ENCODE measurements at regions not wholly inside any gene's neighbourhood (a gene's known extent, or its start where the extent isn't known, plus 50 kb on each side); places are given as distances from the start of the nearest gene placed in this dataset.

DNA sequence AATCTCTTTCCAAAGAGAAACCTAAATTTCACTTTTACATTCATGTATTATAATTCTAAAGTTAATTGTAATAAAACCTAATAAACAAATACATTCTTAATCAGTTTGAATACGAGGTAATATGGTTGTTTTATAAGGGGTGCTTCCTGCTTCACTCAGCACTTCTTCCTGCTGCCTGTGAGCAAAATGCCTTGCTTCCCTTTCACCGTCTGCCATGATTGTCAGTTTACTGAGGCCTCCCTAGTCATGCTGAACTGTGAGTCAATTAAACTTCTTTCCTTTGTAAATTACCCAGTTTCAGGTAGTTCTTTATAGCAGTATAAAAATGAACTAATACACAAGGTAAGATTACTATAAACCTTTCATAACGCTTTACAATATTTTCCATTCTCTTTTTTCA is 491.1 kb upstream of the LRRC7 start:
- H3F3A ChIP-seq (ENCODE audit: insufficient read depth, low read length) = no peaks in the 10 kb centered on the region
- no peak overlapping the region for H3K9ac ChIP-seq (ENCODE audit: low read length)
- H3K4me3 ChIP-seq (ENCODE audit: low read length) = no peak overlapping the region
- H2AFZ ChIP-seq (ENCODE audit: low read length) = no peak overlapping the region
- no peak for DNase-seq
- H4K20me1 ChIP-seq (ENCODE audit: insufficient read depth, low read length) = no peaks in the 10 kb centered on the region
- no peaks in the 10 kb centered on the region for H3K9me3 ChIP-seq (replicated peaks; ENCODE audit: insufficient read depth, low read length)
- TF ChIP-seq, protein P1, sequence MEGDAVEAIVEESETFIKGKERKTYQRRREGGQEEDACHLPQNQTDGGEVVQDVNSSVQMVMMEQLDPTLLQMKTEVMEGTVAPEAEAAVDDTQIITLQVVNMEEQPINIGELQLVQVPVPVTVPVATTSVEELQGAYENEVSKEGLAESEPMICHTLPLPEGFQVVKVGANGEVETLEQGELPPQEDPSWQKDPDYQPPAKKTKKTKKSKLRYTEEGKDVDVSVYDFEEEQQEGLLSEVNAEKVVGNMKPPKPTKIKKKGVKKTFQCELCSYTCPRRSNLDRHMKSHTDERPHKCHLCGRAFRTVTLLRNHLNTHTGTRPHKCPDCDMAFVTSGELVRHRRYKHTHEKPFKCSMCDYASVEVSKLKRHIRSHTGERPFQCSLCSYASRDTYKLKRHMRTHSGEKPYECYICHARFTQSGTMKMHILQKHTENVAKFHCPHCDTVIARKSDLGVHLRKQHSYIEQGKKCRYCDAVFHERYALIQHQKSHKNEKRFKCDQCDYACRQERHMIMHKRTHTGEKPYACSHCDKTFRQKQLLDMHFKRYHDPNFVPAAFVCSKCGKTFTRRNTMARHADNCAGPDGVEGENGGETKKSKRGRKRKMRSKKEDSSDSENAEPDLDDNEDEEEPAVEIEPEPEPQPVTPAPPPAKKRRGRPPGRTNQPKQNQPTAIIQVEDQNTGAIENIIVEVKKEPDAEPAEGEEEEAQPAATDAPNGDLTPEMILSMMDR (IDR thresholded peaks at IDR 0.05; ENCODE audit: low read length) = no peak
- no peak for TF ChIP-seq EZH2phosphoT487 (IDR thresholded peaks at IDR 0.05; ENCODE audit: low read length)
- TF ChIP-seq EZH2 (optimal IDR thresholded peaks at IDR 0.05; ENCODE audit: low read depth, low read length) = no peak
- no peaks in the 10 kb centered on the region for H3K4me1 ChIP-seq (ENCODE audit: low read length)
- H3K27me3 ChIP-seq (replicated peaks; ENCODE audit: insufficient read depth, low read length) = no peaks in the 10 kb centered on the region
- no peaks in the 10 kb centered on the region for H3K9me2 ChIP-seq (replicated peaks; ENCODE audit: insufficient read depth, low read length)
- no peaks in the 10 kb centered on the region for H3K79me2 ChIP-seq (ENCODE audit: low read length)
- H3K4me2 ChIP-seq (ENCODE audit: low read depth, low read length) = no peak overlapping the region
- H3K36me3 ChIP-seq (replicated peaks; ENCODE audit: insufficient read depth, low read length) = no peaks in the 10 kb centered on the region
- no peak overlapping the region for H3K27ac ChIP-seq (ENCODE audit: low read length)

DNA sequence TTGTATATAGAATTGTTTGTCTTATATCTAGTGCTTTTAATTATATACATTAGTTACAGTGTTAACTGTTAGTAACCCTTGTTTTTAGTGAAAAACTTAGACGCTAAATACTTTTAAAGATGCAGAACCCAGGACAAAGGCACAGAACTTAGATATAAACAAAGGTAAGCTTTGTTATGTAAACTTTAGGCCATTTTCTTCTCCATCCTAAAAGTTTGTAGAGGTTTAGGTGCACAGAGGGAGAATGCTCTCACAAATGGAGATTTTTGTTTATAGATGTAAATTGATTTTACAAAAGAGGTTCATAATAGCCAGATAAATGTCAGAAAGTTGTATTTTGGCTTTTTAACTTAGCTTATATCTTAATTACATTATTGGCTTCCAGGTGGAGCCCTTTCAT is 490.5 kb upstream of the LRRC7 start:
- no peaks in the 10 kb centered on the region for H3K79me2 ChIP-seq (ENCODE audit: low read length)

DNA sequence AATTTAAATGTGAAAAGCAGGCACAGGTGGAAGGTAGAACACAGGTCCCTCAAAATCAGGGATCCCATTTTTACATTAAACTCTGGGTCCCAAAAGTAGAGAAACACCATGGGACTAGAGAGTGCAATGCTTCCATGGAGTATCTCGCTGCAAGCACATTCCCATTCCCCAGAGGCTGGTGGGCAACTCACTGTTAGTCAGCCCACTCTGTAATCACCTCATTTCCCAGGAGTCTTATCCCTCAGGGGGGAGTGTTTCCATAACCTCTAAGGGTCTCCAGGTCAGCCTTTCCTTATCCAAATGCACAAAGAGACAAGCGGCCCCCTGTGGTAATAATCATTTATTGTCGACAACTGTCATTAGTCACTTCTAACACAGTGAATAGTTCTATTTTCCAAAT is 490.1 kb upstream of the LRRC7 start:
- H3K27me3 ChIP-seq (replicated peaks; ENCODE audit: insufficient read depth, low read length) = no peaks in the 10 kb centered on the region
- H3K9me3 ChIP-seq (replicated peaks; ENCODE audit: insufficient read depth, low read length) = no peaks in the 10 kb centered on the region
- no peak overlapping the region for H3K27ac ChIP-seq (ENCODE audit: low read length)
- H3K9me2 ChIP-seq (replicated peaks; ENCODE audit: insufficient read depth, low read length) = no peaks in the 10 kb centered on the region
- H2AFZ ChIP-seq (ENCODE audit: low read length) = no peak overlapping the region
- TF ChIP-seq EZH2phosphoT487 (IDR thresholded peaks at IDR 0.05; ENCODE audit: low read length) = no peak
- TF ChIP-seq, protein P1 (IDR thresholded peaks at IDR 0.05; ENCODE audit: low read length) = no peak
- TF ChIP-seq EZH2 (optimal IDR thresholded peaks at IDR 0.05; ENCODE audit: low read depth, low read length) = no peak
- H3K36me3 ChIP-seq (replicated peaks; ENCODE audit: insufficient read depth, low read length) = no peaks in the 10 kb centered on the region
- no peaks in the 10 kb centered on the region for H3K79me2 ChIP-seq (ENCODE audit: low read length)
- no peak overlapping the region for H3K4me2 ChIP-seq (ENCODE audit: low read depth, low read length)
- no peaks in the 10 kb centered on the region for H3F3A ChIP-seq (ENCODE audit: insufficient read depth, low read length)
- no peak overlapping the region for H3K9ac ChIP-seq (ENCODE audit: low read length)
- H3K4me3 ChIP-seq (ENCODE audit: low read length) = no peak overlapping the region
- H4K20me1 ChIP-seq (ENCODE audit: insufficient read depth, low read length) = no peaks in the 10 kb centered on the region
- H3K4me1 ChIP-seq (ENCODE audit: low read length) = no peaks in the 10 kb centered on the region
- no peak for DNase-seq

More for the DNA sequence above, 490.5 kb upstream of the LRRC7 start:
- no peaks in the 10 kb centered on the region for H3K27me3 ChIP-seq (replicated peaks; ENCODE audit: insufficient read depth, low read length)
- H3K27ac ChIP-seq (ENCODE audit: low read length) = no peak overlapping the region
- no peak overlapping the region for H3K4me2 ChIP-seq (ENCODE audit: low read depth, low read length)
- no peaks in the 10 kb centered on the region for H3K36me3 ChIP-seq (replicated peaks; ENCODE audit: insufficient read depth, low read length)
- no peaks in the 10 kb centered on the region for H3K4me1 ChIP-seq (ENCODE audit: low read length)
- no peaks in the 10 kb centered on the region for H3K9me2 ChIP-seq (replicated peaks; ENCODE audit: insufficient read depth, low read length)
- no peak for DNase-seq
- no peaks in the 10 kb centered on the region for H3K9me3 ChIP-seq (replicated peaks; ENCODE audit: insufficient read depth, low read length)
- no peak overlapping the region for H2AFZ ChIP-seq (ENCODE audit: low read length)
- no peak overlapping the region for H3K4me3 ChIP-seq (ENCODE audit: low read length)
- H4K20me1 ChIP-seq (ENCODE audit: insufficient read depth, low read length) = no peaks in the 10 kb centered on the region
- H3K9ac ChIP-seq (ENCODE audit: low read length) = no peak overlapping the region
- TF ChIP-seq, protein P1 (IDR thresholded peaks at IDR 0.05; ENCODE audit: low read length) = no peak
- TF ChIP-seq EZH2phosphoT487 (IDR thresholded peaks at IDR 0.05; ENCODE audit: low read length) = no peak
- TF ChIP-seq EZH2 (optimal IDR thresholded peaks at IDR 0.05; ENCODE audit: low read depth, low read length) = no peak
- no peaks in the 10 kb centered on the region for H3F3A ChIP-seq (ENCODE audit: insufficient read depth, low read length)

Measured in MM.1S (cell line).